Activated naive CD4-positive, alpha-beta T cell treated with anti-CD3 and anti-CD28 coated beads, Interleukin-2, amount 10 ng/mL, durations not matched to agents 7 days and 5 days (primary cell): ENCODE measurements at regions not wholly inside any gene's neighbourhood (a gene's known extent, or its start where the extent isn't known, plus 50 kb on each side); places are given as distances from the start of the nearest gene placed in this dataset.

Experiments
- CTCF ChIA-PET: fragments of 350-600 bp; sonication (Branson Sonifier 250); formaldehyde crosslinking; loops from one replicate; lab custom pipeline; 2021; ENCODE audit warnings: antibody characterized with exemption; lab: Charles Lee
- DNase-seq: peaks from one replicate; pipeline ENCODE4 v3.0.0-alpha.2; 2020
- H3K27ac Mint-ChIP-seq: one replicate; pipeline ENCODE4 v1.8.0; 2021; ENCODE audit warnings: mild to moderate bottlenecking, moderate library complexity, mixed read lengths
- H3K27me3 Mint-ChIP-seq: one replicate; pipeline ENCODE4 v1.8.0; 2021; ENCODE audit warnings: mild to moderate bottlenecking, mixed read lengths
- H3K36me3 Mint-ChIP-seq: one replicate; pipeline ENCODE4 v1.8.0; 2021; ENCODE audit warnings: mixed read lengths
- H3K4me1 Mint-ChIP-seq: one replicate; pipeline ENCODE4 v1.8.0; 2021; ENCODE audit warnings: mixed read lengths
- H3K4me3 Mint-ChIP-seq: one replicate; pipeline ENCODE4 v1.8.0; 2021; ENCODE audit warnings: mild to moderate bottlenecking, moderate library complexity, mixed read lengths
- H3K9me3 Mint-ChIP-seq: one replicate; pipeline ENCODE4 v1.8.0; 2021; ENCODE audit warnings: mixed read lengths

GRCh38 chr3:106714400-106714799 lies 662.8 kb upstream of the CCDC54 start:
- DNase-seq: no peak
- H3K36me3 Mint-ChIP-seq: no peaks in the 10 kb centered on the region
- no peaks in the 10 kb centered on the region for H3K9me3 Mint-ChIP-seq
- H3K27me3 Mint-ChIP-seq: no peaks in the 10 kb centered on the region
- H3K4me1 Mint-ChIP-seq: no peaks in the 10 kb centered on the region
- CTCF ChIA-PET: interaction anchor here (0.6 kb wide), 1 partner anchor 102 kb away, joined by 3 read pairs; no protein-coding TSS in a partner anchor
- H3K4me3 Mint-ChIP-seq: no peak overlapping the region
- H3K27ac Mint-ChIP-seq: no peak overlapping the region

- CTCF ChIA-PET: no interaction called here
- Mint-ChIP-seq H3K27me3 (no peaks in the 10 kb centered on the region), H3K4me1 (no peaks in the 10 kb centered on the region), H3K36me3 (no peaks in the 10 kb centered on the region), H3K9me3 (no peaks in the 10 kb centered on the region), H3K4me3 (no peak overlapping the region), H3K27ac (no peak overlapping the region)
- DNase-seq: no peak
These were observed 662.0 kb upstream of the CCDC54 start for GRCh38 chr3:106715286-106715685.

- Mint-ChIP-seq H3K27ac (no peak overlapping the region), H3K9me3 (no peaks in the 10 kb centered on the region), H3K36me3 (no peaks in the 10 kb centered on the region), H3K4me3 (no peak overlapping the region), H3K27me3 (no peaks in the 10 kb centered on the region), H3K4me1 (no peaks in the 10 kb centered on the region)
- CTCF ChIA-PET: no interaction called here
- DNase-seq: no peak
These were observed 660.0 kb upstream of the CCDC54 start for GRCh38 chr3:106717178-106717780.

- no peak for DNase-seq
- no peaks in the 10 kb centered on the region for H3K9me3 Mint-ChIP-seq
- CTCF ChIA-PET: no interaction called here
These were observed 658.2 kb upstream of the CCDC54 start for GRCh38 chr3:106719077-106719476.

GRCh38 chr3:106719583-106719982 lies 657.7 kb upstream of the CCDC54 start:
- no peak for DNase-seq
- H3K4me3 Mint-ChIP-seq: no peak overlapping the region
- no peaks in the 10 kb centered on the region for H3K36me3 Mint-ChIP-seq
- no peak overlapping the region for H3K27ac Mint-ChIP-seq
- H3K4me1 Mint-ChIP-seq: no peaks in the 10 kb centered on the region
- no peaks in the 10 kb centered on the region for H3K9me3 Mint-ChIP-seq
- H3K27me3 Mint-ChIP-seq: no peaks in the 10 kb centered on the region
- CTCF ChIA-PET: no interaction called here

More at GRCh38 chr3:106719077-106719476, 658.2 kb upstream of the CCDC54 start:
- Mint-ChIP-seq H3K27me3 (no peaks in the 10 kb centered on the region), H3K4me3 (no peak overlapping the region), H3K36me3 (no peaks in the 10 kb centered on the region), H3K27ac (no peak overlapping the region), H3K4me1 (no peaks in the 10 kb centered on the region)

- no peak for DNase-seq
- Mint-ChIP-seq H3K4me3 (no peak overlapping the region), H3K36me3 (no peaks in the 10 kb centered on the region), H3K9me3 (no peaks in the 10 kb centered on the region), H3K27ac (no peak overlapping the region), H3K27me3 (no peaks in the 10 kb centered on the region), H3K4me1 (no peaks in the 10 kb centered on the region)
- CTCF ChIA-PET: interaction anchor here (0.6 kb wide), 1 partner anchor 131 kb away, joined by 3 read pairs; no protein-coding TSS in a partner anchor
These were observed 656.7 kb upstream of the CCDC54 start for GRCh38 chr3:106720510-106720909.

- Mint-ChIP-seq H3K9me3 (no peaks in the 10 kb centered on the region), H3K27ac (no peak overlapping the region), H3K4me3 (no peak overlapping the region), H3K27me3 (no peaks in the 10 kb centered on the region), H3K36me3 (no peaks in the 10 kb centered on the region), H3K4me1 (no peaks in the 10 kb centered on the region)
- no peak for DNase-seq
- CTCF ChIA-PET: no interaction called here
These were observed 651.7 kb upstream of the CCDC54 start for GRCh38 chr3:106725566-106725965.

- no peak overlapping the region for H3K27ac Mint-ChIP-seq
- no peaks in the 10 kb centered on the region for H3K36me3 Mint-ChIP-seq
- no peak overlapping the region for H3K4me3 Mint-ChIP-seq
- H3K27me3 Mint-ChIP-seq: no peaks in the 10 kb centered on the region
- CTCF ChIA-PET: interaction anchor here (0.7 kb wide), 1 partner anchor 24 kb away, joined by 3 read pairs; no protein-coding TSS in a partner anchor
- DNase-seq: no peak
- H3K4me1 Mint-ChIP-seq: no peaks in the 10 kb centered on the region
- H3K9me3 Mint-ChIP-seq: no peaks in the 10 kb centered on the region
These were observed 648.7 kb upstream of the CCDC54 start for GRCh38 chr3:106728315-106729098.

- no peaks in the 10 kb centered on the region for H3K9me3 Mint-ChIP-seq
- DNase-seq: no peak
- no peak overlapping the region for H3K27ac Mint-ChIP-seq
- H3K27me3 Mint-ChIP-seq: no peaks in the 10 kb centered on the region
- H3K4me1 Mint-ChIP-seq: no peaks in the 10 kb centered on the region
- H3K36me3 Mint-ChIP-seq: no peaks in the 10 kb centered on the region
- H3K4me3 Mint-ChIP-seq: no peak overlapping the region
- CTCF ChIA-PET: interaction anchor here (0.7 kb wide), 1 partner anchor 25 kb away, joined by 3 read pairs; no protein-coding TSS in a partner anchor
These were observed 647.8 kb upstream of the CCDC54 start for GRCh38 chr3:106729481-106729880.

- Mint-ChIP-seq H3K36me3 (no peaks in the 10 kb centered on the region), H3K4me1 (no peaks in the 10 kb centered on the region), H3K4me3 (no peak overlapping the region), H3K27me3 (no peaks in the 10 kb centered on the region), H3K27ac (no peak overlapping the region), H3K9me3 (peaks cover 2% of the 10 kb centered on the region)
- no peak for DNase-seq
- CTCF ChIA-PET: no interaction called here
These were observed 646.0 kb upstream of the CCDC54 start for GRCh38 chr3:106731230-106731629.

GRCh38 chr3:106734712-106735111 lies 642.5 kb upstream of the CCDC54 start:
- Mint-ChIP-seq H3K4me3 (no peak overlapping the region), H3K27ac (no peak overlapping the region), H3K9me3 (peaks cover 2% of the 10 kb centered on the region), H3K36me3 (no peaks in the 10 kb centered on the region), H3K4me1 (no peaks in the 10 kb centered on the region), H3K27me3 (no peaks in the 10 kb centered on the region)
- CTCF ChIA-PET: no interaction called here
- no peak for DNase-seq

- Mint-ChIP-seq H3K4me3 (no peak overlapping the region), H3K27me3 (no peaks in the 10 kb centered on the region), H3K4me1 (no peaks in the 10 kb centered on the region), H3K27ac (no peak overlapping the region), H3K36me3 (no peaks in the 10 kb centered on the region), H3K9me3 (peaks cover 2% of the 10 kb centered on the region)
- DNase-seq: no peak
- CTCF ChIA-PET: no interaction called here
These were observed 640.0 kb upstream of the CCDC54 start for GRCh38 chr3:106737265-106737664.

- CTCF ChIA-PET: no interaction called here
- Mint-ChIP-seq H3K9me3 (peaks cover 2% of the 10 kb centered on the region), H3K4me1 (no peaks in the 10 kb centered on the region), H3K36me3 (no peaks in the 10 kb centered on the region), H3K4me3 (no peak overlapping the region), H3K27me3 (no peaks in the 10 kb centered on the region), H3K27ac (no peak overlapping the region)
- no peak for DNase-seq
These were observed 637.1 kb upstream of the CCDC54 start for GRCh38 chr3:106740116-106740515.

- H3K4me3 Mint-ChIP-seq: no peak overlapping the region
- no peak overlapping the region for H3K27ac Mint-ChIP-seq
- CTCF ChIA-PET: no interaction called here
- no peak for DNase-seq
- H3K4me1 Mint-ChIP-seq: no peaks in the 10 kb centered on the region
- H3K36me3 Mint-ChIP-seq: no peaks in the 10 kb centered on the region
- H3K9me3 Mint-ChIP-seq: no peaks in the 10 kb centered on the region
- H3K27me3 Mint-ChIP-seq: no peaks in the 10 kb centered on the region
These were observed 631.7 kb upstream of the CCDC54 start for GRCh38 chr3:106745344-106746168.
